ENCODE measurements at regions not wholly inside any gene's neighbourhood (a gene's known extent, or its start where the extent isn't known, plus 50 kb on each side); places are given as distances from the start of the nearest gene placed in this dataset.

DNA sequence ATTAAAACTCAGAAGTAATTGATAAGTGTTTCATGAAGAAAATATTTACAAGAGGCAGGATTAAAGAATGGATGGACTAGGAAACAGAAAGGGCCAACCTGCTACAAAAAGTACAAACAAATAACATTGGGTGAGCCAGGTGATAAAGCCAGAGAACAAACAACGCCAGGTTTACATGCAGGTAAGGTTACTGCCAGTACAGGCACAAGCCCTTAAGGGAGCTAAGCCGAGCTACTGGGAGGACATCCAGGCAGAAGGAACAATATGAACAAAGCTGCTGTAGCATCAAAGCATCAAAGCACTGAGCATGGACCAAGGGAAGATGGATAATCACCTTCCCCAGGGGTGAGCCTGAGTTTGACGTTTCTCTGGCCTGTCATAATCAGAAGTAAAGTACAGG, 380.7 kb downstream of the SEC16B start:
- TF ChIP-seq, protein P1, sequence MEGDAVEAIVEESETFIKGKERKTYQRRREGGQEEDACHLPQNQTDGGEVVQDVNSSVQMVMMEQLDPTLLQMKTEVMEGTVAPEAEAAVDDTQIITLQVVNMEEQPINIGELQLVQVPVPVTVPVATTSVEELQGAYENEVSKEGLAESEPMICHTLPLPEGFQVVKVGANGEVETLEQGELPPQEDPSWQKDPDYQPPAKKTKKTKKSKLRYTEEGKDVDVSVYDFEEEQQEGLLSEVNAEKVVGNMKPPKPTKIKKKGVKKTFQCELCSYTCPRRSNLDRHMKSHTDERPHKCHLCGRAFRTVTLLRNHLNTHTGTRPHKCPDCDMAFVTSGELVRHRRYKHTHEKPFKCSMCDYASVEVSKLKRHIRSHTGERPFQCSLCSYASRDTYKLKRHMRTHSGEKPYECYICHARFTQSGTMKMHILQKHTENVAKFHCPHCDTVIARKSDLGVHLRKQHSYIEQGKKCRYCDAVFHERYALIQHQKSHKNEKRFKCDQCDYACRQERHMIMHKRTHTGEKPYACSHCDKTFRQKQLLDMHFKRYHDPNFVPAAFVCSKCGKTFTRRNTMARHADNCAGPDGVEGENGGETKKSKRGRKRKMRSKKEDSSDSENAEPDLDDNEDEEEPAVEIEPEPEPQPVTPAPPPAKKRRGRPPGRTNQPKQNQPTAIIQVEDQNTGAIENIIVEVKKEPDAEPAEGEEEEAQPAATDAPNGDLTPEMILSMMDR (conservative IDR thresholded peaks at IDR 0.05; ENCODE audit: low read depth, low read length), result no peak
- TF ChIP-seq EZH2 (IDR thresholded peaks at IDR 0.05; ENCODE audit: low read length, unreplicated experiment), result no peak

All from PC-3 (cell line).